ENCODE measurements at regions not wholly inside any gene's neighbourhood (a gene's known extent, or its start where the extent isn't known, plus 50 kb on each side); places are given as distances from the start of the nearest gene placed in this dataset.

DNA sequence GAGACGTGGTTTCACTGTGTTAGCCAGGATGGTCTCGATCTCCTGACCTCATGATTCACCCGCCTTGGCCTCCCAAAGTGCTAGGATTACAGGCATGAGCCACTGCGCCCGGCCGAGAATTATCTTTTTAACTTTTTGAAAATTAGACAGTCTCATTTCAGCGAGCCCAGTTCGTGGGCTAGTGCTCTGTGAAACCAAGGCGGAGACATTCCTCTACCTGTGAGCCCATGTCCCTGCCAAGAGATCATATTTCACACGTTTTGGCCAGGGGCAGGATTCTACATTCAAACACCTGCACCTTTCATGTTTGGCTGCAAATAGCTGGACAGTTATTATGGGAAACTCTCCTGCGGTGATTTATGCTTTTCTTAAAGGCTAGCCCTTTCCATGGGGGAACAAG, 60.3 kb downstream of the IRAG1 start:
- Histone ChIP-seq H3K4me1 (ENCODE audit: control insufficient read depth, insufficient read depth, low read length) (no peaks in the 10 kb centered on the region), H3K4me3 (no peak overlapping the region), H3K27ac (ENCODE audit: control insufficient read depth, insufficient read depth) (no peak overlapping the region), H3K27me3 (replicated peaks in 1 of 2; ENCODE audit: control insufficient read depth in 2 of 2, insufficient read depth in 2 of 2, low read length in 1 of 2) (no peaks in the 10 kb centered on the region; a peak in 3 of 4 replicates), H3K79me2 (ENCODE audit: control insufficient read depth, insufficient read depth, low read length) (no peaks in the 10 kb centered on the region), H3K36me3 (ENCODE audit: control insufficient read depth in 2 of 2, insufficient read depth in 2 of 2, low read length in 1 of 2) (no peaks in the 10 kb centered on the region), H4K20me1 (ENCODE audit: control insufficient read depth, insufficient read depth) (no peaks in the 10 kb centered on the region), H3K9ac (ENCODE audit: control insufficient read depth, insufficient read depth, low read length) (no peak overlapping the region), H3K9me3 (replicated peaks; ENCODE audit: control insufficient read depth, insufficient read depth, low read length) (no peaks in the 10 kb centered on the region), H3K4me2 (ENCODE audit: control insufficient read depth, insufficient read depth) (no peak overlapping the region), H2AFZ (ENCODE audit: control insufficient read depth, low read depth, low read length) (no peak overlapping the region)
- ATAC-seq: no peak
- in situ Hi-C loops (cut with MboI) (no loop called here), intact Hi-C loops (cut with micrococcal nuclease; ENCODE audit: unreplicated experiment) (no loop called here)
- ChIA-PET SMC1A (ENCODE audit: uncharacterized antibody, unreplicated experiment) (no interaction called here), CTCF (interaction anchor here (1.1 kb wide), 1 partner anchor 21 kb away, joined by 3 read pairs; no protein-coding TSS in a partner anchor), RAD21 (ENCODE audit: unreplicated experiment) (no interaction called here), POLR2A (no interaction called here)
- WGBS (ENCODE audit: insufficient coverage, insufficient replicate concordance, low lambda C conversion rate, missing lambda C conversion rate): 52% methylated on average over 11 of the region's 11 CpGs
- BruUV-seq (replicated peaks): no TSS peak
- DNase-seq (ENCODE audit: low read depth, low spot score): no peak
- FAIRE-seq: no peak
- TF ChIP-seq, protein P1, sequence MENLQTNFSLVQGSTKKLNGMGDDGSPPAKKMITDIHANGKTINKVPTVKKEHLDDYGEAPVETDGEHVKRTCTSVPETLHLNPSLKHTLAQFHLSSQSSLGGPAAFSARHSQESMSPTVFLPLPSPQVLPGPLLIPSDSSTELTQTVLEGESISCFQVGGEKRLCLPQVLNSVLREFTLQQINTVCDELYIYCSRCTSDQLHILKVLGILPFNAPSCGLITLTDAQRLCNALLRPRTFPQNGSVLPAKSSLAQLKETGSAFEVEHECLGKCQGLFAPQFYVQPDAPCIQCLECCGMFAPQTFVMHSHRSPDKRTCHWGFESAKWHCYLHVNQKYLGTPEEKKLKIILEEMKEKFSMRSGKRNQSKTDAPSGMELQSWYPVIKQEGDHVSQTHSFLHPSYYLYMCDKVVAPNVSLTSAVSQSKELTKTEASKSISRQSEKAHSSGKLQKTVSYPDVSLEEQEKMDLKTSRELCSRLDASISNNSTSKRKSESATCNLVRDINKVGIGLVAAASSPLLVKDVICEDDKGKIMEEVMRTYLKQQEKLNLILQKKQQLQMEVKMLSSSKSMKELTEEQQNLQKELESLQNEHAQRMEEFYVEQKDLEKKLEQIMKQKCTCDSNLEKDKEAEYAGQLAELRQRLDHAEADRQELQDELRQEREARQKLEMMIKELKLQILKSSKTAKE (IDR thresholded peaks at IDR 0.05; ENCODE audit: low read depth, poor library complexity, severe bottlenecking): no peak
- TF ChIP-seq, protein P2, sequence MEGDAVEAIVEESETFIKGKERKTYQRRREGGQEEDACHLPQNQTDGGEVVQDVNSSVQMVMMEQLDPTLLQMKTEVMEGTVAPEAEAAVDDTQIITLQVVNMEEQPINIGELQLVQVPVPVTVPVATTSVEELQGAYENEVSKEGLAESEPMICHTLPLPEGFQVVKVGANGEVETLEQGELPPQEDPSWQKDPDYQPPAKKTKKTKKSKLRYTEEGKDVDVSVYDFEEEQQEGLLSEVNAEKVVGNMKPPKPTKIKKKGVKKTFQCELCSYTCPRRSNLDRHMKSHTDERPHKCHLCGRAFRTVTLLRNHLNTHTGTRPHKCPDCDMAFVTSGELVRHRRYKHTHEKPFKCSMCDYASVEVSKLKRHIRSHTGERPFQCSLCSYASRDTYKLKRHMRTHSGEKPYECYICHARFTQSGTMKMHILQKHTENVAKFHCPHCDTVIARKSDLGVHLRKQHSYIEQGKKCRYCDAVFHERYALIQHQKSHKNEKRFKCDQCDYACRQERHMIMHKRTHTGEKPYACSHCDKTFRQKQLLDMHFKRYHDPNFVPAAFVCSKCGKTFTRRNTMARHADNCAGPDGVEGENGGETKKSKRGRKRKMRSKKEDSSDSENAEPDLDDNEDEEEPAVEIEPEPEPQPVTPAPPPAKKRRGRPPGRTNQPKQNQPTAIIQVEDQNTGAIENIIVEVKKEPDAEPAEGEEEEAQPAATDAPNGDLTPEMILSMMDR (IDR thresholded peaks at IDR 0.05 in 2 of 3, conservative IDR thresholded peaks at IDR 0.05 in 1 of 3; ENCODE audit: control insufficient read depth in 2 of 3, extremely low read depth in 1 of 3, insufficient read depth in 1 of 3, low read depth in 3 of 3, low read length in 3 of 3): no peak
- TF ChIP-seq YY1 (IDR thresholded peaks at IDR 0.05; ENCODE audit: low read depth, low read length) (no peak), ZNF687 (IDR thresholded peaks at IDR 0.05) (no peak), POU2F2 (IDR thresholded peaks at IDR 0.05; ENCODE audit: borderline replicate concordance, low read depth, low read length) (no peak), IRF3 (IDR thresholded peaks at IDR 0.05) (no peak), BRCA1 (IDR thresholded peaks at IDR 0.05; ENCODE audit: low read depth, low read length) (no peak), SIN3A (IDR thresholded peaks at IDR 0.05; ENCODE audit: low read depth, low read length) (no peak), PAX8 (IDR thresholded peaks at IDR 0.05) (no peak), SMARCA5 (IDR thresholded peaks at IDR 0.05) (no peak), ATF7 (IDR thresholded peaks at IDR 0.05; ENCODE audit: low read depth) (no peak), TARDBP (IDR thresholded peaks at IDR 0.05; ENCODE audit: borderline replicate concordance) (no peak)
- TF ChIP-seq, protein P3, sequence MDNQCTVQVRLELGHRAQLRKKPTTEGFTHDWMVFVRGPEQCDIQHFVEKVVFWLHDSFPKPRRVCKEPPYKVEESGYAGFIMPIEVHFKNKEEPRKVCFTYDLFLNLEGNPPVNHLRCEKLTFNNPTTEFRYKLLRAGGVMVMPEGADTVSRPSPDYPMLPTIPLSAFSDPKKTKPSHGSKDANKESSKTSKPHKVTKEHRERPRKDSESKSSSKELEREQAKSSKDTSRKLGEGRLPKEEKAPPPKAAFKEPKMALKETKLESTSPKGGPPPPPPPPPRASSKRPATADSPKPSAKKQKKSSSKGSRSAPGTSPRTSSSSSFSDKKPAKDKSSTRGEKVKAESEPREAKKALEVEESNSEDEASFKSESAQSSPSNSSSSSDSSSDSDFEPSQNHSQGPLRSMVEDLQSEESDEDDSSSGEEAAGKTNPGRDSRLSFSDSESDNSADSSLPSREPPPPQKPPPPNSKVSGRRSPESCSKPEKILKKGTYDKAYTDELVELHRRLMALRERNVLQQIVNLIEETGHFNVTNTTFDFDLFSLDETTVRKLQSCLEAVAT (IDR thresholded peaks at IDR 0.05): no peak
- TF ChIP-seq, protein P4, sequence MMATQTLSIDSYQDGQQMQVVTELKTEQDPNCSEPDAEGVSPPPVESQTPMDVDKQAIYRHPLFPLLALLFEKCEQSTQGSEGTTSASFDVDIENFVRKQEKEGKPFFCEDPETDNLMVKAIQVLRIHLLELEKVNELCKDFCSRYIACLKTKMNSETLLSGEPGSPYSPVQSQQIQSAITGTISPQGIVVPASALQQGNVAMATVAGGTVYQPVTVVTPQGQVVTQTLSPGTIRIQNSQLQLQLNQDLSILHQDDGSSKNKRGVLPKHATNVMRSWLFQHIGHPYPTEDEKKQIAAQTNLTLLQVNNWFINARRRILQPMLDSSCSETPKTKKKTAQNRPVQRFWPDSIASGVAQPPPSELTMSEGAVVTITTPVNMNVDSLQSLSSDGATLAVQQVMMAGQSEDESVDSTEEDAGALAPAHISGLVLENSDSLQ (IDR thresholded peaks at IDR 0.05): no peak

Data from GM12878 (cell line).